ENCODE measurements at regions not wholly inside any gene's neighbourhood (a gene's known extent, or its start where the extent isn't known, plus 50 kb on each side); places are given as distances from the start of the nearest gene placed in this dataset.

GRCh38 chr4:111883557-111883999, 261.7 kb upstream of the FAM241A start:
- Histone ChIP-seq H3K4me1 (ENCODE audit: insufficient read depth) (no peaks in the 10 kb centered on the region), H3K4me3 (no peak overlapping the region), H3K9me3 (no peaks in the 10 kb centered on the region), H3K27me3 (no peaks in the 10 kb centered on the region), H3K36me3 (no peaks in the 10 kb centered on the region), H3K27ac (no peak overlapping the region)
- DNase-seq: no peak
- intact Hi-C loops (cut with DNase I): no loop called here
- no peak for TF ChIP-seq POLR2A (IDR thresholded peaks at IDR 0.05)
- no peak for TF ChIP-seq EP300 (IDR thresholded peaks at IDR 0.05)
- TF ChIP-seq, protein P1, sequence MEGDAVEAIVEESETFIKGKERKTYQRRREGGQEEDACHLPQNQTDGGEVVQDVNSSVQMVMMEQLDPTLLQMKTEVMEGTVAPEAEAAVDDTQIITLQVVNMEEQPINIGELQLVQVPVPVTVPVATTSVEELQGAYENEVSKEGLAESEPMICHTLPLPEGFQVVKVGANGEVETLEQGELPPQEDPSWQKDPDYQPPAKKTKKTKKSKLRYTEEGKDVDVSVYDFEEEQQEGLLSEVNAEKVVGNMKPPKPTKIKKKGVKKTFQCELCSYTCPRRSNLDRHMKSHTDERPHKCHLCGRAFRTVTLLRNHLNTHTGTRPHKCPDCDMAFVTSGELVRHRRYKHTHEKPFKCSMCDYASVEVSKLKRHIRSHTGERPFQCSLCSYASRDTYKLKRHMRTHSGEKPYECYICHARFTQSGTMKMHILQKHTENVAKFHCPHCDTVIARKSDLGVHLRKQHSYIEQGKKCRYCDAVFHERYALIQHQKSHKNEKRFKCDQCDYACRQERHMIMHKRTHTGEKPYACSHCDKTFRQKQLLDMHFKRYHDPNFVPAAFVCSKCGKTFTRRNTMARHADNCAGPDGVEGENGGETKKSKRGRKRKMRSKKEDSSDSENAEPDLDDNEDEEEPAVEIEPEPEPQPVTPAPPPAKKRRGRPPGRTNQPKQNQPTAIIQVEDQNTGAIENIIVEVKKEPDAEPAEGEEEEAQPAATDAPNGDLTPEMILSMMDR (IDR thresholded peaks at IDR 0.05): no peak
- WGBS, 3 donors: 11 to 43% (median 21%) methylated on average over 1 of the region's 1 CpG

DNA sequence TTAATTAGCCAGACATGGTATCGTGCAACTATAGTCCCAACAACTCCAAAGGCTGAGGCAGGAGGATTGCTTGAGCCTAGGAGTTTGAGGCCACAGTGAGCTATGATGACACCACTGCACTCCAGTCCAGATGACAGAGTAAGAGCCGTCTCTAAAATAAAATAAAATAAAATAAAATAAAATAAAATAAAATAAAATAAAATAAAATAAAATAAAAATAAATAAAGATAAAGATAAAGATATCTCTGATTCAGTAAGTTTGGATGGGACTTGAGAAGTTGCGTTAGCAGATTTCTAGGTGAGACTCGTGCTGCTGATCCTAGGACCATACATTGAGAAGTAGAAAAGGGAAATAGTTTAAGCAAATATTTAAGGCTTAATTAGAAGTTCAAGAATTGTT, 254.8 kb upstream of the FAM241A start:
- DNase-seq: no peak
- no peaks in the 10 kb centered on the region for H3K4me1 ChIP-seq (ENCODE audit: insufficient read depth)
- no peak overlapping the region for H3K27ac ChIP-seq
- no peaks in the 10 kb centered on the region for H3K27me3 ChIP-seq
- no peak for TF ChIP-seq POLR2A (IDR thresholded peaks at IDR 0.05)
- TF ChIP-seq EP300 (IDR thresholded peaks at IDR 0.05): no peak
- TF ChIP-seq, protein P1 (IDR thresholded peaks at IDR 0.05): no peak
- H3K36me3 ChIP-seq: no peaks in the 10 kb centered on the region
- H3K4me3 ChIP-seq: no peak overlapping the region
- intact Hi-C loops (cut with DNase I): no loop called here
- WGBS, 3 donors: 85 to 88% (median 86%) methylated on average over 4 of the region's 4 CpGs
- H3K9me3 ChIP-seq: no peaks in the 10 kb centered on the region

- intact Hi-C loops (cut with DNase I): no loop called here
- WGBS, 3 donors: 62 to 75% (median 64%) methylated on average over 4 of the region's 4 CpGs
- Histone ChIP-seq H3K9me3 (no peaks in the 10 kb centered on the region), H3K27me3 (no peaks in the 10 kb centered on the region), H3K36me3 (no peaks in the 10 kb centered on the region), H3K4me3 (no peak overlapping the region), H3K27ac (no peak overlapping the region), H3K4me1 (ENCODE audit: insufficient read depth) (no peaks in the 10 kb centered on the region)
- TF ChIP-seq POLR2A (IDR thresholded peaks at IDR 0.05) (no peak), EP300 (IDR thresholded peaks at IDR 0.05) (no peak)
- TF ChIP-seq, protein P1 (IDR thresholded peaks at IDR 0.05): no peak
- no peak for DNase-seq
These were observed 239.7 kb upstream of the FAM241A start for GRCh38 chr4:111905511-111905910.

DNA sequence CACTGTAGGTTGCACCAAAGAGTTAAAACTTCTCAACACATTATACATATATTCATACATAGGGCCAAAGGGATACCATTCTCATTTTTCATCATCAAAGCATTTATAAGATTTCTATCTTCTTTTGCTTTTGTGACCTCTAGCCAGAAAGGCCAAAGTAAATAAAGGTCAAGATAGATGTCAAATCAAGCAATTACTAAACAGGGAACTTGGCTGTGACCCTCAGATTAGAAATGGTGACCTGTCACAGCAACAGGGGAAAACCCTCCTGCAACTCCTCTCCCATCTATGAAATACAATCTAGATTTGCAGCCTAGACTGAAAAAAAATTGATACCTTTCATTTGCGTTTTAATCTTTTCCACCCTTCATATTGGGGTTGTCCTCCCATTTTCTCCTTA, 225.6 kb upstream of the FAM241A start:
- H3K4me3 ChIP-seq: no peak overlapping the region
- H3K9me3 ChIP-seq: no peaks in the 10 kb centered on the region
- DNase-seq: no peak
- intact Hi-C loops (cut with DNase I): no loop called here
- WGBS, 3 donors: 84 to 92% (median 85%) methylated on average over 1 of the region's 1 CpG
- no peaks in the 10 kb centered on the region for H3K4me1 ChIP-seq (ENCODE audit: insufficient read depth)
- no peak overlapping the region for H3K27ac ChIP-seq
- H3K27me3 ChIP-seq: no peaks in the 10 kb centered on the region
- H3K36me3 ChIP-seq: no peaks in the 10 kb centered on the region
- TF ChIP-seq, protein P1 (IDR thresholded peaks at IDR 0.05): no peak
- TF ChIP-seq EP300 (IDR thresholded peaks at IDR 0.05) (no peak), POLR2A (IDR thresholded peaks at IDR 0.05) (no peak)

DNA sequence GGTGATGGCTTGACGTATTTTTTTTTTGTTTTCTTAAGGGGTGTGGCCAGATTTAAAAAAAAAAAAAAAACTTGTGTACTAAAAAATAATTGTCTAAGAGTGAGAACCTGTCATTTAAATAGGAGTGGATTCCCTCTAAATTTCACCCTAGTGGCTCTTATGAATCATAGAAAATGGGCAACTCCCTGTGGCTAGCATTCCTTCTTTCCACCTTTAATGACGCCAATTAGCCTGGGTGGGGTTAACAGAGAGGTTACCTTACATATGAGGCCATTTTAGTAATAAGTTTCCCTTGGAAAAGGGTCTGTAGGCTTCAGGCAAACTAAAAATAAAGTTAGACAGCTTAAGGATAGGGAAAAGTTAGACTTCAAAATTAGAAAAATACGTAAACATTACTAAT, 223.5 kb upstream of the FAM241A start:
- no peaks in the 10 kb centered on the region for H3K9me3 ChIP-seq
- H3K27me3 ChIP-seq: no peaks in the 10 kb centered on the region
- TF ChIP-seq, protein P1 (IDR thresholded peaks at IDR 0.05): no peak
- TF ChIP-seq EP300 (IDR thresholded peaks at IDR 0.05) (no peak), POLR2A (IDR thresholded peaks at IDR 0.05) (no peak)
- no peaks in the 10 kb centered on the region for H3K36me3 ChIP-seq
- DNase-seq: no peak
- intact Hi-C loops (cut with DNase I): no loop called here
- no peak overlapping the region for H3K4me3 ChIP-seq
- no peak overlapping the region for H3K27ac ChIP-seq
- WGBS, 3 donors: 58 to 61% (median 59%) methylated on average over 3 of the region's 3 CpGs
- no peaks in the 10 kb centered on the region for H3K4me1 ChIP-seq (ENCODE audit: insufficient read depth)
